ENCODE measurements at regions not wholly inside any gene's neighbourhood (a gene's known extent, or its start where the extent isn't known, plus 50 kb on each side); places are given as distances from the start of the nearest gene placed in this dataset.
"Not testable (repeated sequence)": the region's sequence is repeated elsewhere in the genome, so short reads cannot be mapped to it uniquely, and the experiment has no call there.

DNA sequence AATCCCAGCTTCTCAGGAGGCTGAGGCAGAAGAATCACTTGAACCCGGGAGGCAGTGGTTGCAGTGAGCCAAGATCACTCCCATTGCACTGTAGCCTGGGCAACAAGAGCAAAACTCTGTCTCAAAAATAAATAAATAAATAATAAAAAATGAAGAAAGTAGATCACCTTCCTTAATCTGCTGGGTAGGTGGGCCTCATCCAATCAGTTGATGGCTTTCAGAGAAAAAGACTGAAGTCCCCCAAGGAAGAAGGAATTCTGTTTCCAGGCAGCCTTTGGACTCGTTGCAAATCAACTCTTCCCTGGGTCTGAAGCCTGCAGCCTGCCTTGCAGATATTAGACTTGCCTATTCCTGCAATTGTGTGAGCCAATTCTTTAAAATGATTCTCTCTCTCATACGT lies 136.5 kb downstream of the TFCP2L1 start:
- DNase-seq (ENCODE audit: low read depth in 2 of 3, low spot score in 2 of 3) = no peak

GRCh38 chr2:121149384-121149783 lies 135.6 kb downstream of the TFCP2L1 start:
- DNase-seq (ENCODE audit: low read depth in 2 of 3, low spot score in 2 of 3) = no peak

DNA sequence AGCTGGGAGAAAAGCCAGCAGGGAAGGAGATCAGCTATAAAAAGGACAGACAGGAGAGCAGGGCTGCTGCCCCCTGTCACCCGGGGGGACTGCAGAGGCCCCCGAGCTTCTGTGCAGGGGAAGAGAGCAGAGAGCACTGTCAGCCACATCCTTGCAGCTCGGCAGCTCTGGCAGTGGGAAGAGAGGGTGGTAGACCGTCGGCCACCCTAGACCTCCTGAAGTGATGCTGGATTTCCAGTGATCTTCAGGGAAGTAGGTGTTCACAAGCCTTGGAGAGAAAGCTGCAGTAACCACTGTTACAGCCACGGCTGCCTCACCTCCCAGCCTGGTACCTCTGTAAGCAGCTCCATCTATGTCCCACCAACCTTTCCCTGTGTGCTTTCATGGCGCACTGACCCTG lies 134.9 kb downstream of the TFCP2L1 start:
- no peak for DNase-seq (ENCODE audit: low read depth in 2 of 3, low spot score in 2 of 3)

GRCh38 chr2:121150713-121151112 lies 134.3 kb downstream of the TFCP2L1 start:
- no peak for DNase-seq (ENCODE audit: low read depth in 2 of 3, low spot score in 2 of 3)

- DNase-seq (ENCODE audit: low read depth in 2 of 3, low spot score in 2 of 3) = no peak
These were observed 133.5 kb downstream of the TFCP2L1 start for GRCh38 chr2:121151311-121152109.

DNA sequence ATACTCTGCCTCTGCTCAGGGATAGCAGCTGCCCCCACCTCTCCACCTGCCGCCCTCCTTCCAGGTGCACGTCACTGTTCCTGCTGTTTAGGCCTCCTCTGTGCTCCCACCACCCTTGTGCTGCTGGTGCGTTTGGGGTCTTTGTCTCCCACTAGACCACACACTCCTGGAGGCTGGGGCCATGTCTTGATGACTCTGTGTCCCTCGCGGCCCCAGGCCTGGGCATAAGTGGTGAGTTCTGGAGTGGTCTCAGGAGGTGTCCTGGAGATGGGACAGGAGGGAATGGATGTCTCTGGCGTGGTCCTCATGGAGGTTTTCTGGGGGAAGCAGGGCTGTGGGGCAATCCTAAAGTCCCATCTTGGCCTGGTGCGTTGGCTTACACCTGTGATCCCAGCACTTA lies 132.1 kb downstream of the TFCP2L1 start:
- no peak for DNase-seq (ENCODE audit: low read depth in 2 of 3, low spot score in 2 of 3)

DNA sequence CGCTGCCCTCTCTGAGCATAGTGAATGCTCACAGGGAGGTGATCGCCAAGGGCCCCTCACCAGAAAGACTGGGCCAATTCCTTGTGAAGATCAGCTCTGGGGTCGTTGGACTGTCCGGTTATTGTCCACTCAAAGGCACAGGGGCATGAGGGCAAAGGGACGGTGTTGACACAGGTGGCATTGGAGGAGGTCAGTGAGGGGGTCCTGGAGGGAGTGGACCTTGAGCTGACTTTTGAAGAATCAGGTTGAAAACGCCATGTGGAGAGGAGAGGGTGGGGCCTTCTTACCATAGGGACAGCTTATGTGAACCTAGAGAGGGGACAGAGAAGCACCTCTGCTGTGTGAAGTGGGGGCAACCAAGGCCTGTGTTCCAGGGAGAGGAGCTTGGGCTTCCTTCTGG lies 131.5 kb downstream of the TFCP2L1 start:
- DNase-seq (ENCODE audit: low read depth in 2 of 3, low spot score in 2 of 3) = no peak

- no peak for DNase-seq (ENCODE audit: low read depth in 2 of 3, low spot score in 2 of 3)
These were observed 129.4 kb downstream of the TFCP2L1 start for GRCh38 chr2:121155502-121156056.

- not testable (repeated sequence) for DNase-seq (ENCODE audit: low read depth in 2 of 3, low spot score in 2 of 3)
These were observed 127.5 kb downstream of the TFCP2L1 start for GRCh38 chr2:121157481-121157880.

DNA sequence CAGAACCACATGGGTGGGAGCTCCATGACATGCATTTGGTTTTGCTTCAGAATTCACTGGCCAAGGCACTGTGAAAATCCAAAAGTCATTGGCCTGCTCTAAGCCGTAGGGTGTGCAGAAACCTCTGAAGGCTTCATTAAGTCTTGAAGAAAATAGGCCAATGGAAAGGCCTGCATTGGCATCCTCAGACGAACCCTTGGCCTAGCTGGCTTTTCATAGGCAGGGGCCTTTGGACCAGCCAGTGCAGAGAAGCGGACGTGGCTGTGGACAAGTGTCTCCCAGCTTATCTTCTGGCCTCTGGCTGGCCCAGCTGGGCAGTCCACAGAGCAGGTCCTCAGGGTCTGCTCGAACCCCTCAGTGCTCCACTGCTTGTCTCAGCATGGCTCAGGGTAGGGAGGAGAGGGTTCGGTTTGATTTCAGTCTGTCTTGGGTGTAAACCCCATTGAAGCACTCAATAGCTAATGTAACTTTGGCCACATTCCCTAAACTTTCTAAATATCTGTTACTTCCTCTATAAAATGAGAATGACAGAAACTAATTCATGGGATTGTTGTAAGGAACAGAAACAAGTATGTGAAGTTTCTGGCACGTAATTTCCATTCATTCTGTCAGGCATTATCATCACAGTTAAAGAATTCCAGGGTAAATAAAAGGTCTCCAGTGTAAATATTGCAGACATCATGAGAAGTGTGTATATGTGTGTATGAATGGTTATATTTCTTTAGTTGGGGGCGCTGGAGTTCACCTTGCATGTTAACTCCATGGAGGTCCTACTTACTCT lies 125.5 kb downstream of the TFCP2L1 start:
- no peak for DNase-seq (ENCODE audit: low read depth in 2 of 3, low spot score in 2 of 3)

- no peak for DNase-seq (ENCODE audit: low read depth in 2 of 3, low spot score in 2 of 3)
These were observed 124.6 kb downstream of the TFCP2L1 start for GRCh38 chr2:121160366-121160765.

- no peak for DNase-seq (ENCODE audit: low read depth in 2 of 3, low spot score in 2 of 3)
These were observed 123.7 kb downstream of the TFCP2L1 start for GRCh38 chr2:121161272-121161671.

GRCh38 chr2:121162893-121163292 lies 122.1 kb downstream of the TFCP2L1 start:
- no peak for DNase-seq (ENCODE audit: low read depth in 2 of 3, low spot score in 2 of 3)

DNA sequence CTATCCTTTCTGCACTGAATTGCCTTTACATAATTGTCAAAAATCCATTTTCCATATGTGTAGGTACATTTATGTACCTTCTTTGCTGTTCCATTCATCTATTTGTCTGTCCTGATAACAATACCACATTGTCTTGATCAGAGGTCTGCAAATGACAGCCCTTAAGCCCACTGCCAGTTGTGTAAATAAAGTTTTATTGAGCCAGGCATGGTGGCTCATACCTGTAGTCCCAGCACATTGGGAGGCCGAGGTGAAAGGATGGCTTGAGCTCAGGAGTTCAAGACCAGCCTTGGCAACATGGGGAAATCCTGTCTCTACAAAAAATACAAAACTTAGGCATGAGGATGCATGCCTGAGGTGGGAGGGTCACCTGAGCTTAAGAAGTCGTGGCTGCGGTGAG lies 121.0 kb downstream of the TFCP2L1 start:
- DNase-seq (ENCODE audit: low read depth in 2 of 3, low spot score in 2 of 3) = no peak

DNA sequence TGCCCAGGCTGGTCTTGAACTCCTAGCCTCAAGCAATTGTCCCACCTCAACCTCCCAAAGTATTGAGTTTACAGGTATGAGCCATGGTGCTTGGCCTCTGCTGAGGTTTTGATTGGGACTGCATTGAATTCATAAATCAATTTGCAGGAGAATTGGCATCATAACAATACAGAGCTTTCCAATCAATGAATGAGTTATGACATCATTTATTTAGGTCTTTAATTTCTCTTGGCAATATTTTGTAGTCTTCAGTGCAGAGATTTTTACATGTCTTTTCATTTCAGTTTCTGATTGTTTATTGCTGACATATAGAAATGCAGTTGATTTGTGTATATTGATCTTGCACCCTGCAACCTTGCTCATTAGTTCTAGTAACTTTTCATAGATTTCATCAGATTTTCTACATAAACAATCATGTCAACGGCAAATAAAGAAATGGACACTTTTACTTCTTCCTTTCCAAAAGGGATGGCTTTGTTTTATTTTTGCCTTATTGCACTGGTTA lies 119.9 kb downstream of the TFCP2L1 start:
- DNase-seq (ENCODE audit: low read depth in 2 of 3, low spot score in 2 of 3) = no peak

Data from activated CD8-positive, alpha-beta memory T cell treated with anti-CD3 and anti-CD28 coated beads for 48 hours (primary cell).